ENCODE measurements at regions not wholly inside any gene's neighbourhood (a gene's known extent, or its start where the extent isn't known, plus 50 kb on each side); places are given as distances from the start of the nearest gene placed in this dataset.

DNA sequence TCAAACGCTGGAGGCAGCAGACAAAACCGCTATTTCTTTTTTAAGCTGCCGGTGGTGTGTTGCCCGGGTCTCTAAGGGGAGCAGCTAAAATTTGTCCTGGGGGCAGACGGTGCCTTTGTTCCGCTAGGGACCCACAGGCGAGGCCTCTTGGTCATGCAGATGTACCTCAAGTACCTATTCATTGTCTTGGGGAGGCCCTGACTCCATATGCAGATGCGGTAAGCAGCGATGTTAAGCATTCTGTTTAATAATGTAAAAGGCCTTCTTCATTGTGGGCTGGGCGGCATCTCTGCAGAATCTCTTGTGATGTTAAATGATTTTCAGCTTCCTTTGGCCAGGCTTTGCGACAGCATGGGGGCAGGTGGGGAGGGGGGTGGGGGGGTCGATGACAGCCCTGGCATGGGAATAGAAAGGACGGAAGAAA, 98.9 kb upstream of the PJA1 start:
- DNase-seq: no peak

GRCh38 chrX:69263251-69263820, 98.1 kb upstream of the PJA1 start:
- no peak for DNase-seq

GRCh38 chrX:69262036-69262936, 97.0 kb upstream of the PJA1 start:
- no peak for DNase-seq

GRCh38 chrX:69260169-69260568, 94.9 kb upstream of the PJA1 start:
- no peak for DNase-seq

- DNase-seq: no peak
Observed at GRCh38 chrX:69258893-69259292, 93.6 kb upstream of the PJA1 start.

- no peak for DNase-seq
Observed at GRCh38 chrX:69257499-69258127, 92.4 kb upstream of the PJA1 start.

DNA sequence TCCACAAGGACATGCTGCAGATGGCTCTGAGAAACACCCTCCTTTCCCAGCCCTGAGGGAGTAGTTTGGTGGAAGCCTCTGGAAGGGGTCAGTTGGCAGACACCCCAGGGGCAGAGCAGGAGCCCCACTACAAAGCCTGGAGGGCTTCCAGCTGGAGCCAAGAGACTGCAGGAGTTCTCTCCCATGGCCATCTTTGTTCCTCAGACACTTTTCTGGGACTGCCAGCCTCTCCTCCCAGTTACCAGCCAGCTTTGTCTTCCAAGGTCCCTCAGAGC, 91.0 kb upstream of the PJA1 start:
- no peak for DNase-seq

DNA sequence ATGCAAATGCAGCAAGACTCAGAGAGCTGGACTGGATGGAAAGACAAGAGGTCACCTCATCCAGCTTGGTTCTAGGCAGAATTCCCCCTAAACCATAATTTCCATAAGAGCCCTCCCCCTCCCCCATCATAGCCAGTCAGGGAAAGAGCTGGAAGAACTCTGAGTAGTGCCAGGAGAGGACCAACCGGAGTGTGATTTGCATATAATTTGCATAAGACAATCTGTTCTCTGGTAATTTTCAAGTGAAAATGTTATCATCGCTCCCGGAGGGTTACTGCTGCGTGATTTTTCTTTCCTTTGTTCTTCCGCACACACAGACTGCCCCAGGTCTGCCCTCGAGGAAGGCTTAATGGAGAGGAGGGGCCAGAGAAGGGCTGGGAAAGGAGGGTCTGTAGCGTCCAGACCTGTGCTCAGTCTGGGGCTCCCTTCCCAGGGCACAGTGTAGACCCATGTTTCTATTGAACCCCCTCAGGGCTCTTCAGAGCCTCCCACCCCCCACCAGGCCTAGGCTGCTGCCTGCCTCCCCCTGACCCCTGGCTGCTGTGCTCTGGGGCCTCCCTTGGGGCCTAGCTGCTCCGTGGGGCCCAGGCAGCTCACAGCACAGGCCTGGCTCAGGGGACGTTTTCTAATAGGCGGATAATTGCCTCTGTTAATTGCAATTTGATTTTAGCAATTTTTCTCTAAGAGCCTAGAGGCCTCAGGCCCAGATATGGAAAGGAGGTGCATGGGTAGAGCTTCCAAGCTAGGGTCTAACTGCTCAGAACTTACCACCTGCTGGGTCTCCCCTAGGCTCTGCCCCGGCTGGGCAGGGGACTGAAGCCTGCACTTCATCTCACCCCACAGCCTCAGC, 90.4 kb upstream of the PJA1 start:
- no peak for DNase-seq

DNA sequence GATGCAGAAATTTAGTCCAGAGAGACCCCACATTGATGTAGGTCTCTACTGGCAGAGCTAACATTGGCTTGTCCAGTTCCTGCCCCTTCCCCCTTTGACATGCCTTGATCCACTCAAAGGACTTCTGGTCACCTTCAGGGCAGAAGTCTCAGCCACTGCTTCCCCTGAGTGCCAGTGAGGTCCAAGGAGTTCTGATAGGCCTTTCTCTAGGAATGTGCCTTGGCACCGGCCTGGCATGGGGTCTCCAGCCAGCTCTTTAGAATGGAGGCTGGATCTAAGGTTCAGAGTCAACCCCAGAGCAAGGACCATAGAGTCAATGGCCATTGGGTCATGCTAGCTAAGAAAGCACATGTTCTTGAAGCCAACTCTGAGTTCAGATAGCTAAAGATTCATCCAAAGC, 88.6 kb upstream of the PJA1 start:
- DNase-seq: no peak

GRCh38 chrX:69243276-69243675, 78.0 kb upstream of the PJA1 start:
- no peak for DNase-seq

DNA sequence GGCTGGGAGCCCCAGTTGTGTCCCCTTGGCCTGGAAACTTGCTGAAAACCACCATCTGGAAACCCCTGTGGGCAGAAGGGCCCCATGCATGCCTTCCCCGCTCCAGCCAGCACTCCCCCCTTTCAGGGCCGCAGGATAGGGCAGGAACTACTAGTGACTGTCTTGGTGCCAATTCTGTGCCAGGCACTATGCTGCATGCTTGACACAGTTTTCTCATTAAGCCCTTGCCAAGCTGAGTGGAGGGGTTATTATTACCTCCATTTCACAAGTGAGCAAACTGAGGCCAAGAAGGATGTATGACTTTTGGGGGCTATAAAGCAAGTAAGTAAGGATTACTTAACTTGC, 73.6 kb upstream of the PJA1 start:
- DNase-seq: no peak

- no peak for DNase-seq
Observed at GRCh38 chrX:69238114-69238886, 73.0 kb upstream of the PJA1 start.

- no peak for DNase-seq
Observed at GRCh38 chrX:69237236-69237635, 72.0 kb upstream of the PJA1 start.

DNA sequence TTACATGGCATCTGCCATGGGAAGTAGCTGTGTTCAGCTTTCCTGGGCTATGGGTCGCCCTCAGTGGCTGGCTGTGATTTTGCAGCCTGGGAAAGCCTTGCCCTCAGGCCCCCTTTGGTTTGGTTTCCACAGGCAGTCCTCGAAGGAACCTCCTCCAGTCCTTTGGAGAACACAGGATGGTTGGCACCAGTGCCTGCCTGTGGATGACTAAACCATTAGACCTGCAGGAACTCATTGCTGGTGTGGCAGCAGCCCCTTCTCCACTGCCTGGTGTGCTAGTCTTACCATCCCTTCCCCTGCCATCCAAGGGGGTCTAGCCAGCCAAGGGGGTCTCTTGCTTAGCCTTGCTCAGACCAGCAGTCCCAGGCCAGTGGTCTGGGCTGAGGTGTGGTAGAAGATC, 71.4 kb upstream of the PJA1 start:
- DNase-seq: no peak

GRCh38 chrX:69234624-69235023, 69.4 kb upstream of the PJA1 start:
- no peak for DNase-seq

DNA sequence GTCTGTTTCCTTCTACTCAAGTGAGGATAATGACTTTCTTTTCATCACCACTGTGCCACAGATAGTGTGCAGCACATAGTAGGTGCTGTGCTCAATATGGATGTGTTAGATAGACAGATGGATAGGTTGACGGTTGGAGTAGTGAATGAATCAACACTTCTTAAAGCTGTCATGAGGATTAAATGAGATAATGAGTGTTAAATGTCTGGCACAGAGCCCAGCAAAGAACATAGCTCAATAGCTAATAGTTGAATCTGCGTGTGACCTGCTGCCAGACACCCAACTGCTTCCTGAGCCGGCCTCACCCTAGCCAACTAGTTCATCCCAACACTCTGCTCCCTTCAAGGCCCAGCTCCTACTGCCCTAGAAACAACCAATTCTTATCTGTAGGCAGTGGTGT, 67.7 kb upstream of the PJA1 start:
- no peak for DNase-seq

GRCh38 chrX:69231903-69232302, 66.7 kb upstream of the PJA1 start:
- no peak for DNase-seq

DNA sequence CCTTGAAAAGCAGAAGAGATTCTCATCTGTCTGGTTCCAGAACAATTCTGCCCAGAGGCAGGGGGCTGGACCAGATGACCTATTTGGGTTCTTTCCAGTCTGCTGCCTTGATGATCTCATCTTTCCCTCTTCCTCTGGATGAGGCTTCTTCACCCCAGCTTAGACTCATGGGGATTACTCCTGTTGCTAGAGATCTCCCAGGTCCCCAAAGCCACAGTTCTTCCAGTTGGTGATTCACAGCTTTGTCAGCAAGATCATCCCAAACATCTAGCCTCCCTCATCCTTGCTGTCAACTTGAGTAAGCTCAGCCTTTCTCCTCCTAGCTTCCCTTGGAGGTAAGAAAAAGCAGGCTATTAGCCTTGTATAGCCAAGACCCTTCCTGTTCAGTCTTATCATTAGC, 64.2 kb upstream of the PJA1 start:
- no peak for DNase-seq

DNA sequence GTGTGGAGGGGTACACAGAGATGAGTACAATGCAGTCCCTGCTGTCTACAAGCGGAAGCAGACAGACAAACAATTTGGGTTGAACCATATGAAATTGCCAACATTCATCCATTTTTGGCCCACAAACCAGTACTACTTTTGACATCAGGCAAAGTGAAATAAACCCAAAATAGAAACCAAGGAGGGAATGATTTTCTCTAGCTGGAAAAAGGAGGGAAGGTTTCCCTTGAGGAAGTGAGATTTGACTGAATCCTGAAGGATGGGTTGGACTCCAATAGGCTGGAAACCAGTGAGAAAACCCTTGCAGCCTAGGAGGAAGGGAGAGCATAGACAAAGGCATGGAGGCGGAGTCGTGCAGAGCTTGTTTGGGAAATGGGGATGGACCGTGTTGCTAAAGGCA, 63.5 kb upstream of the PJA1 start:
- DNase-seq: no peak

DNA sequence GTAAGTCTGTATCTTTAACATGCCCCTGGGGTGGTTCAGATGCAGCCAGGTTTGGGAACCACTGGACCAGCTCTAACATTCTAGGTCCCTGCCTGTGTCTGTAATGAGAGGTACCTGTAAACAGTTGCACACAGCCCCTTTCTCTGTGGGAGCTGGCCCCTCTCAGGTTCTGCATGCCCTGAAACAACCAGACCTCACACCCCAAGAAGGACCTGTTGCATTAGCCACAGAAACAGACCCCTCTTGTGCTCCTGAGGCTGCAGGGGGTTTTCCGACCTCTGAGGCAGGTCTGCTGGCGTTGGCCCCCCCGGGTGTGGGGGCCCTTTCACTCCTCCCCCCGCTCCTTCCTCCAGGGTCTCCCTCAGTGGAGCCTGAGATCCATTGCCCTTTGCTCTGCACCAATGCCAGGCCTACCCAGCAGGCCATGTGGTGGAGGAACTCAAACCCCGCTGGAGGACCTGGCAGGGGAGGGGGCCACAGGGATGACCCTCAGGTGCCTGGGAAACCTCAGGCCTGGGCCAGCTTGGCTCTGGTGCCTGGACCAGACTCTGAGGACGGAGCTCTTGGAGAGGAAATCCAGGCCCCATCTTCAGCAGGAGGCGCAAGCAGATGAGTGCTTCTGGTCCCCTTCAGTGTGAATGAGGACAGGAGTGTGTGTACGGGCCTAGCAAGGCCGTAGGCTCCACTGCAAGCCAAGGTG, 61.4 kb upstream of the PJA1 start:
- DNase-seq: no peak

DNA sequence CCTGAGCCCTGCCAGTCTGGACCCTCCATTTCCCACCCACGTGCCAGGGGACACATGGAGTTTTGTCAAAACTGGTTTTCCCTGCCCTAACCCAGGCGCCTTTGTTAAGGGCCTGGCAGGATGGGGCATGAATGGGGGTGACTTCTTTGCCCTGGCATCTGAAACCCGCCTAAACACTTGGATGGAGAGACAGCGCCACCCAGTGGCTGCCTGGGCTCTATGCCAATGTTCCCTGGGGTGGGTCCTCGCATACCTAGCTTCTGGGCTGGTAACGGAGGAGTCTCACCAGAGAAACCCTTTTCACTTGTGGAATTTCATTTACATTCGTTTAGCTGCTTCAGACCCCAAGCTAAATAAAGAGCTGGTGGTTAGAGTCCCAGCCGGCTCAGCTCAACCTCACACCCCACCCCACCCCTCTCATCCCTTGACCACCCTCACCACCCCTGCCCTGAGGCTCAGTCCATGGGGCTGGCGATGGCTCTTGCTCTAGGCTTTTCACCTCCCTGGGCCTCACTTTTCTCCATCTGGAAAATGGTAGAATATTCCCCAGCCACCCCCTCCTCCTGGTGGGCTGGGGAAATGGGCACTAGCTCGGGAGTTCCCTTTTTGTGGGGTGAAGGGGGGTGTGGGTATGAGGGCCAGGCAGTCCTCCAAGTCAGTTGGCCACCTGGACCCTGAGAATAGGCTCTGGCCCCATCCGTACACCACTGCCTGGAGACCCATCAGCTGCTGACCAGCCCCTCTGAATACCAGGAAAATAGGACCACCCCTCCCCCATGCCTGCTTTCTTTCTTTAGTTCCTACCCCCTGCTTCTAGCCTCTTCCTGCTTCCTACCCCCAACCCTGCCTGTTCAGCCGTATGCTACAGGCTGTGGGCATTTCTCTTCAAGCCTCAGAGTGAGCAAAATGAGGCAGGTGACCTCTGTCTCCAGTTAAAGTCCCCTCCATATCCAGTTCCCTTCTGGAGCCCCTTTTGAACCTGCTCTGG, 57.1 kb upstream of the PJA1 start:
- peak; percentile 70 for DNase-seq
